Amniotic epithelial cell (primary cell): ENCODE measurements at regions not wholly inside any gene's neighbourhood (a gene's known extent, or its start where the extent isn't known, plus 50 kb on each side); places are given as distances from the start of the nearest gene placed in this dataset.
"Not testable (repeated sequence)": the region's sequence is repeated elsewhere in the genome, so short reads cannot be mapped to it uniquely, and the experiment has no call there.

Source experiments
- DNase-seq: peaks from one replicate; pipeline ENCODE4 v3.0.0-alpha.2; 2010; ENCODE audit warnings: low read depth

- not testable (repeated sequence) for DNase-seq
These were observed 1346.4 kb downstream of the TECRL start for GRCh38 chr4:63062891-63063290.

GRCh38 chr4:63049726-63050125 is 1359.5 kb downstream of the TECRL start:
- no peak for DNase-seq

GRCh38 chr4:63049278-63049677 is 1360.0 kb downstream of the TECRL start:
- no peak for DNase-seq

GRCh38 chr4:63036159-63036866 is 1372.9 kb downstream of the TECRL start:
- DNase-seq: no peak

GRCh38 chr4:63029380-63029779 is 1379.9 kb downstream of the TECRL start:
- no peak for DNase-seq

- no peak for DNase-seq
These were observed 1388.6 kb downstream of the TECRL start for GRCh38 chr4:63020661-63021060.

- no peak for DNase-seq
These were observed 1392.0 kb downstream of the TECRL start for GRCh38 chr4:63017300-63017699.

- no peak for DNase-seq
These were observed 1438.4 kb downstream of the TECRL start for GRCh38 chr4:62970846-62971245.

- no peak for DNase-seq
These were observed 1448.8 kb downstream of the TECRL start for GRCh38 chr4:62960415-62960814.

- no peak for DNase-seq
These were observed 1455.5 kb downstream of the TECRL start for GRCh38 chr4:62953752-62954151.

GRCh38 chr4:62952366-62952765 is 1456.9 kb downstream of the TECRL start:
- no peak for DNase-seq

- DNase-seq: no peak
These were observed 1461.1 kb downstream of the TECRL start for GRCh38 chr4:62948108-62948507.

- DNase-seq: no peak
These were observed 1469.0 kb downstream of the TECRL start for GRCh38 chr4:62940229-62940628.

- no peak for DNase-seq
These were observed 1478.4 kb downstream of the TECRL start for GRCh38 chr4:62930884-62931283.

- DNase-seq: no peak
These were observed 1480.8 kb downstream of the TECRL start for GRCh38 chr4:62928483-62928882.

GRCh38 chr4:62927574-62927973 is 1481.7 kb downstream of the TECRL start:
- no peak for DNase-seq

GRCh38 chr4:62923783-62924182 is 1485.5 kb downstream of the TECRL start:
- DNase-seq: no peak

- no peak for DNase-seq
These were observed 1491.6 kb downstream of the TECRL start for GRCh38 chr4:62917649-62918048.

GRCh38 chr4:62914758-62915157 is 1494.5 kb downstream of the TECRL start:
- DNase-seq: no peak

GRCh38 chr4:62913065-62913464 is 1496.2 kb downstream of the TECRL start:
- no peak for DNase-seq

- DNase-seq: no peak
These were observed 1496.7 kb downstream of the TECRL start for GRCh38 chr4:62912531-62912930.

- DNase-seq: no peak
These were observed 1500.0 kb downstream of the TECRL start for GRCh38 chr4:62909238-62909637.

- no peak for DNase-seq
These were observed 1508.1 kb downstream of the TECRL start for GRCh38 chr4:62901101-62901500.

GRCh38 chr4:62899646-62900364 is 1509.4 kb downstream of the TECRL start:
- no peak for DNase-seq
